GM12873 (cell line): ENCODE measurements at regions not wholly inside any gene's neighbourhood (a gene's known extent, or its start where the extent isn't known, plus 50 kb on each side); places are given as distances from the start of the nearest gene placed in this dataset.

Experiments
- CTCF ChIP-seq: IDR thresholded peaks from 2 replicates; pipeline ENCODE4 v1.5.1; 2012; ENCODE audit warnings: low read depth, mild to moderate bottlenecking, moderate library complexity, low read length, control low read depth; ENCODE audit not compliant: insufficient read depth; ENCODE audit errors: missing control alignments

DNA sequence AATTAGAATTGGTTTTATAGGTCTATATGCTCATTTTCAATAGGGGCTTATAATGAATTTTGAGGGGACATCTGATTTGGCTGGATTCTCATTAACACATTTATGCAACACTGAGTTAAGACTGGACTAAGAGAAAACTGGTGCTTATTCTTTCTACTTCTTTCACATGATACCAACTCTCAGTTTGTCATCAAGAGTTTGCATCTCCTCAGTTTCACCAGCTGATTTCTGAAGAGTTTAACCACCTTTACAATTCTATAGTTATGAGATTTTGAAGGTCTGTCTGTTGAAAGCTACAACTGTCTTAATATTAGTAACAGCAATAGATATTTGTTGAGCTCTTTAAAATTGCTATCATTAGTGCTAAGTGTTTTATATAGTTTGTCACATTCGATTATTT, 867.0 kb upstream of the SORCS1 start:
- no peak for TF ChIP-seq CTCF

DNA sequence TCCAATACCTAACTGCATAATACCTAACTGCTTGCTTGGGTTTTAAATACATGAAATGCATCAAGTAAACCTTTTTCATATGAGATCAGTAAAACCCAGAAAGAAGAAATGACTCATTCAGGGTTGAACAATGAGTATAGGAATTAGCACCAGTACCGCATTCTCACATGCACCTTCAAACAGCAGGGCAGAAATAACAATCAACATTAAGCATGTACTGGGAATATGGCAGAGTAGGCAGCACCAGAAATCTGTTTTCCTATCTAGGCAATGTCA, 850.3 kb upstream of the SORCS1 start:
- no peak for TF ChIP-seq CTCF

- no peak for TF ChIP-seq CTCF
These were observed 849.8 kb upstream of the SORCS1 start for GRCh38 chr10:108014145-108014901.

- no peak for TF ChIP-seq CTCF
These were observed 841.1 kb upstream of the SORCS1 start for GRCh38 chr10:108005627-108006026.

DNA sequence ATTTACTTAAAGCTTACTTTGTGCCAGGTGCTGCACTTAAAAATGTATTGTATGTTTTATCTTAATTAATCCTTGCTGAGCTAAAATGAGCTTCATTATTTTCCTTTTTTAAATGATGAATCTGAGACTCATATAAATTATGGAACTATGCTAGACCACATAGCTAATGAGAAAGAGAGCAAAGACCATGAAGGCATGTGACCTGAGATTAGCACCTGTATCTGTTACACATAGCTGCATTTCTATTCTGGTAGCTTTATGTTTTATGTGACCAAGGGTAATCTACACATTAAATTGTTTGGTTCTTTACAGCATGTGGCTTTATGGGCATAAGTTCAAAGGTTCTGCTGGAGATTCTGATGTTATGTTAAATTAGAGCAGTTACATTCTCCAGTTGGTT, 839.1 kb upstream of the SORCS1 start:
- no peak for TF ChIP-seq CTCF

DNA sequence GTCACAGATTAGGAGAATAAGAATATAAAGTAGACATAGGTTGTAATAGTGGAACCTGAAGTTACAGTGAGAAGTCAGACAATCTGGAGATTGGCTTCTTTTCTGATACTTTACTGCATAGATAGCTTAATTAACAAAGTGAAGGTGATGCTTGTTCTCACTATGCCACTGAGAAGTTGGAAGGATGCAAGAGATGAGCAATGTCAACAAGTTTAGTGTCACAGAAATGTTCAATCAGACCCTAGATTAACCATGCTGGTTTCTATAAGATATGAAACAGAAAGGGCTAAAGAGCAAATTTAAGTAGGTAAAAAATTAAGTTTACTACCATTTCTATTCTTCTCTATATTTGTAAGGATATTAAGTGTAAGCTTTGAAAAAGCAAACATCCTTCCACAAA, 838.6 kb upstream of the SORCS1 start:
- no peak for TF ChIP-seq CTCF

- TF ChIP-seq CTCF = no peak
These were observed 835.9 kb upstream of the SORCS1 start for GRCh38 chr10:108000365-108000764.

DNA sequence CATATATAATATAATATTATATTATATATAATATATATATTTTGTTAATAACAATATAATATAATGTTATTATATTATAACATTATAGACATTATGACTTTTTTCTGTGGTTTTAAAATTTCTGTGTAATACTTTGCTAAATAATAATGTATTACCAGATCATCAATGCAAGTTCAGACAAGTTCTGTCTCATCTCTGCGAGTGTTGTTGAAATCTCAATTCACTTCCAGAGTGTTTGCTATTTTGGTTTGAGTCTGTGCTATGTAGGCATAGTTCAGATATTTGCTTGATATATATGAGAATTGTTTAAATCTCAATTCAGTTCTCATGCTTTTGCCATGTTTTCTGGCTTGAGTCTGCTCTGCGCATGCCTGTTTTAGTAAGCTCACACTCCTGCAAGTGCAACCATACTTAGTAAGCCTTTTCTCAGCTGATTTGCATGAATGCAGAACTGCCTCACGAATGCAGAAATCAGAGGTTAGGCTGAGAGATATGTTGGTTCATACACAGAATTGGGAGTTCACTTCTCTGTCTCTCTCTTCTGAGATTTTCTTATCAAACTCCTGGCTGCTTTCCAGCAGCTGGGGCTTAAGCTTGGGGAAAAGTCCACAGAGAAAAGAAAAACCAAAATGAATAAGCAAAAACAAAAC, 830.2 kb upstream of the SORCS1 start:
- no peak for TF ChIP-seq CTCF
